Neural progenitor cell (in vitro differentiated cells): ENCODE measurements at regions not wholly inside any gene's neighbourhood (a gene's known extent, or its start where the extent isn't known, plus 50 kb on each side); places are given as distances from the start of the nearest gene placed in this dataset.
A peak's percentile ranks its signal among the peaks of the same experiment; 100 is the strongest.

Experiments
- DNase-seq: peaks from one replicate; pipeline ENCODE4 v3.0.0-alpha.2; 2016; ENCODE audit warnings: low spot score
- H2AFZ ChIP-seq: fragments of 200-600 bp; sonication (generic); replicated peaks from 2 replicates; pipeline ENCODE4 v1.6.1; 2016; ENCODE audit warnings: antibody characterized with exemption
- H3F3A ChIP-seq: fragments of 200-600 bp; sonication (generic); 2 replicates; pipeline ENCODE4 v1.6.1; 2016; ENCODE audit warnings: antibody characterized with exemption, low read depth
- H3K27ac ChIP-seq: fragments of 200-600 bp; sonication (generic); 2 replicates; pipeline ENCODE4 v1.5.1; 2016; ENCODE audit warnings: mild to moderate bottlenecking
- H3K27me3 ChIP-seq: fragments of 200-600 bp; sonication (generic); 2 replicates; pipeline ENCODE4 v1.6.1; 2016; ENCODE audit warnings: mild to moderate bottlenecking, moderate library complexity
- H3K36me3 ChIP-seq: fragments of 200-600 bp; sonication (generic); 2 replicates; pipeline ENCODE4 v1.5.1; 2016
- H3K4me1 ChIP-seq: fragments of 200-600 bp; sonication (generic); 2 replicates; pipeline ENCODE4 v1.6.1; 2016; ENCODE audit warnings: mixed run types
- H3K4me2 ChIP-seq: fragments of 200-600 bp; sonication (generic); 2 replicates; pipeline ENCODE4 v1.6.1; 2016
- H3K4me3 ChIP-seq: fragments of 200-600 bp; sonication (generic); 2 replicates; pipeline ENCODE4 v1.5.1; 2016
- H3K79me2 ChIP-seq: fragments of 200-600 bp; sonication (generic); 2 replicates; pipeline ENCODE4 v1.6.1; 2016; ENCODE audit warnings: low read depth
- H3K9ac ChIP-seq: fragments of 200-600 bp; sonication (generic); 2 replicates; pipeline ENCODE4 v1.6.1; 2016
- H3K9me3 ChIP-seq: fragments of 200-600 bp; sonication (generic); 2 replicates; pipeline ENCODE4 v1.5.1; 2016; ENCODE audit warnings: low read depth
- H4K20me1 ChIP-seq: fragments of 200-600 bp; sonication (generic); 2 replicates; pipeline ENCODE4 v1.6.1; 2016; ENCODE audit warnings: low read depth
- H3K27ac Mint-ChIP-seq: 3 replicates; pipeline ENCODE4 v1.8.0; 2021; ENCODE audit warnings: mixed read lengths
- H3K27me3 Mint-ChIP-seq: 2 replicates; pipeline ENCODE4 v1.8.0; 2022; ENCODE audit warnings: low read depth, mild to moderate bottlenecking, inconsistent platforms, moderate library complexity, mixed read lengths; ENCODE audit not compliant: insufficient read depth
- H3K36me3 Mint-ChIP-seq: 3 replicates; pipeline ENCODE4 v1.8.0; 2021; ENCODE audit warnings: mixed read lengths
- H3K4me1 Mint-ChIP-seq: 3 replicates; pipeline ENCODE4 v1.8.0; 2021; ENCODE audit warnings: mixed read lengths
- H3K4me3 Mint-ChIP-seq: 3 replicates; pipeline ENCODE4 v1.8.0; 2021; ENCODE audit warnings: mild to moderate bottlenecking, moderate library complexity, mixed read lengths
- H3K9me3 Mint-ChIP-seq: 3 replicates; pipeline ENCODE4 v1.8.0; 2020; ENCODE audit warnings: mixed read lengths
- EZH2 ChIP-seq: fragments of 200-600 bp; sonication (generic); IDR thresholded peaks from 2 replicates; pipeline ENCODE4 v1.6.1; 2017; ENCODE audit warnings: antibody characterized with exemption, mild to moderate bottlenecking, moderate library complexity
- EZH2phosphoT487 ChIP-seq: fragments of 200-600 bp; sonication (generic); IDR thresholded peaks from 2 replicates; pipeline ENCODE4 v1.6.1; 2017; ENCODE audit warnings: antibody characterized with exemption
- TF ChIP-seq, protein P1 (sequence below): fragments of 200-600 bp; sonication (generic); IDR thresholded peaks from 2 replicates; pipeline ENCODE4 v1.5.1; 2017; ENCODE audit warnings: antibody characterized with exemption, mild to moderate bottlenecking

DNA sequence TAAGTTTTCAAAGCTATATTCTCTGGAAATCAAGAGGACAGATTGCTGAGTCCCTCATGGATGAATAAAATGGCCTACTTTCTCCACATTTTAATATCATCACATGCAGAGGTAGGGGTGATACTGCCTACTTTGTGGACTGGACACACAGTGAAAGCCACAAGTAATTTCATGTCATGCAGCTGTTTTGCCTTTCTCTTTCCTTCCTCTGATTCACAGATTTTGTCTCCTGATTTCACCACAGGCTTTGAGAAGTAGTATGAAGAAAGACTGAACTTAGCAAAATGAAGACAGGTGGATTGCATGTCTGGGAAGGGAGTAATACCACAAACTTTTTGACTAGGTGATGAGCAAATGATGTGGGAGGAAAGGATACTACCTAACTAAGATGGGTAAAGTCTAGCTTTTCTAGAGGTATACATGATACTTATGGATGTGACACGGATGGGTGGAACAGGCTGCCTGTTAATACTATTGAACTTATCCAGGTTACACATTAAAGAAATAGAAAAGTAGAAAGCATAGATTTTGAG is 478.4 kb upstream of the GOT2 start:
- H3K36me3 Mint-ChIP-seq = no peaks in the 10 kb centered on the region
- peaks cover 9% of the 10 kb centered on the region for H3K9me3 Mint-ChIP-seq
- H3F3A ChIP-seq = peaks cover 15% of the 10 kb centered on the region
- H3K27ac ChIP-seq = no peak overlapping the region
- H3K4me1 Mint-ChIP-seq = peaks cover 24% of the 10 kb centered on the region
- no peak overlapping the region for H2AFZ ChIP-seq
- H3K36me3 ChIP-seq = no peaks in the 10 kb centered on the region
- H3K4me3 Mint-ChIP-seq = no peak overlapping the region
- no peak overlapping the region for H3K27ac Mint-ChIP-seq
- no peaks in the 10 kb centered on the region for H3K9me3 ChIP-seq
- peaks cover 7% of the 10 kb centered on the region for H4K20me1 ChIP-seq
- peaks cover 16% of the 10 kb centered on the region for H3K4me1 ChIP-seq
- H3K4me3 ChIP-seq = no peak overlapping the region
- peaks cover 14% of the 10 kb centered on the region for H3K27me3 Mint-ChIP-seq
- H3K27me3 ChIP-seq = no peaks in the 10 kb centered on the region
- TF ChIP-seq EZH2 (no peak), EZH2phosphoT487 (no peak)
- TF ChIP-seq, protein P1, sequence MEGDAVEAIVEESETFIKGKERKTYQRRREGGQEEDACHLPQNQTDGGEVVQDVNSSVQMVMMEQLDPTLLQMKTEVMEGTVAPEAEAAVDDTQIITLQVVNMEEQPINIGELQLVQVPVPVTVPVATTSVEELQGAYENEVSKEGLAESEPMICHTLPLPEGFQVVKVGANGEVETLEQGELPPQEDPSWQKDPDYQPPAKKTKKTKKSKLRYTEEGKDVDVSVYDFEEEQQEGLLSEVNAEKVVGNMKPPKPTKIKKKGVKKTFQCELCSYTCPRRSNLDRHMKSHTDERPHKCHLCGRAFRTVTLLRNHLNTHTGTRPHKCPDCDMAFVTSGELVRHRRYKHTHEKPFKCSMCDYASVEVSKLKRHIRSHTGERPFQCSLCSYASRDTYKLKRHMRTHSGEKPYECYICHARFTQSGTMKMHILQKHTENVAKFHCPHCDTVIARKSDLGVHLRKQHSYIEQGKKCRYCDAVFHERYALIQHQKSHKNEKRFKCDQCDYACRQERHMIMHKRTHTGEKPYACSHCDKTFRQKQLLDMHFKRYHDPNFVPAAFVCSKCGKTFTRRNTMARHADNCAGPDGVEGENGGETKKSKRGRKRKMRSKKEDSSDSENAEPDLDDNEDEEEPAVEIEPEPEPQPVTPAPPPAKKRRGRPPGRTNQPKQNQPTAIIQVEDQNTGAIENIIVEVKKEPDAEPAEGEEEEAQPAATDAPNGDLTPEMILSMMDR = no peak
- no peaks in the 10 kb centered on the region for H3K79me2 ChIP-seq
- no peak overlapping the region for H3K4me2 ChIP-seq
- no peak overlapping the region for H3K9ac ChIP-seq
- DNase-seq = no peak

DNA sequence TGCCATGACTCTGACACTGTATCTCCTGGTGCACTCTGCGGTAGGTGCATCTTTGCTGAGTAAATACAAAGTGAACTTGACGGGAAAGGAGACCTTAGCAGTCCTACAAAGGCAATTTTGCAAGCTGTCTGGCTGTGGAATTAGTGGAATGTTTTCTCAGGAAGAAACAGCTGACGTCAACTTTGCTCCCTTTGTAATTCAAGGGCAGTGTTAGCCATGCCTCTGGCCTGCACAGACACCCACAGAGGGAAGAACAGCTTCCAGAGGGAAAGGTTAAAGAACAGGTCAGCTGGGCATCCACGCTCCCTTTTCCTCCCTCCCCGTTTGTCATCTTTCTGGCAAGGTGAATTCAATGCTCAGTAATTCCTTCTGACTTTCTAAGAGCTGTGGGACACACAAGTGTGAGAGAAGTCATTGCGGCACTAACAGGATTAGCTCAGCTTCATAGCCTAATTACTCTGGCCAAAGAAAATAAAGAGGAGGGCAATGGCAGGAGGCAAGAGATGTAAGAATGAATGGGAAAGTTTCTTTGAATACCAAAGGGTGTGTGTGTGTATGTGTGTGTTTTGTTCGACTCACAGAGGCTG is 476.9 kb upstream of the GOT2 start:
- DNase-seq = peak; percentile 81
- no peak overlapping the region for H3K9ac ChIP-seq

DNA sequence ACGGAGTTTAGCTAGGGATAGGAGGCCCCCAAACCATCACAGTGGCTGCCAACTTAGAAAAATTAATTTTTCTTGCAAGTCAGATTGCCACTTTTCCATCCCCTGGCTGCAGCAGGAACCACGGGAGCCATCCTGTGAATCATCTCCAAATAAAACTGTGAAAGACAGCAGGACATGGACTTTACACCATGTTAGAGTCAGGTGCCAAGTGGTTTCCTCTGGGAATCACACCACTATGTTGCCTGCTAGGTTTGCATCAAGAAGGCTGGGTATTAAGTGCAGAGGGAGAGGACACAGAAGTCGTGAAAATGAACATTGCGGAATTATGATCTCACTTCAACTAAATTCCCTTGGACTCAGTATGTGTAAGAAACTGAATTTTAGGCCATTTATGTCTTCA is 471.3 kb upstream of the GOT2 start:
- Histone ChIP-seq H3K27ac (no peak overlapping the region), H3K9ac (no peak overlapping the region), H2AFZ (no peak overlapping the region), H3K36me3 (no peaks in the 10 kb centered on the region), H3F3A (peaks cover 8% of the 10 kb centered on the region), H3K4me2 (no peak overlapping the region), H3K27me3 (no peaks in the 10 kb centered on the region), H3K9me3 (no peaks in the 10 kb centered on the region), H3K4me3 (no peak overlapping the region), H4K20me1 (peaks cover 3% of the 10 kb centered on the region), H3K79me2 (no peaks in the 10 kb centered on the region), H3K4me1 (no peaks in the 10 kb centered on the region)
- H3K36me3 Mint-ChIP-seq = no peaks in the 10 kb centered on the region
- no peak overlapping the region for H3K4me3 Mint-ChIP-seq
- H3K27ac Mint-ChIP-seq = no peak overlapping the region
- peaks cover 17% of the 10 kb centered on the region for H3K27me3 Mint-ChIP-seq
- peaks cover 5% of the 10 kb centered on the region for H3K4me1 Mint-ChIP-seq
- DNase-seq = no peak
- TF ChIP-seq, protein P1 = no peak
- TF ChIP-seq EZH2 = no peak
- no peak for TF ChIP-seq EZH2phosphoT487
- peaks cover 4% of the 10 kb centered on the region for H3K9me3 Mint-ChIP-seq

More for the DNA sequence above, 476.9 kb upstream of the GOT2 start:
- Histone ChIP-seq H3K4me1 (peaks cover 16% of the 10 kb centered on the region), H3K36me3 (no peaks in the 10 kb centered on the region), H3K4me2 (peak overlapping the region; percentile 36), H3K27me3 (no peaks in the 10 kb centered on the region), H3K4me3 (no peak overlapping the region), H2AFZ (no peak overlapping the region), H3K9me3 (no peaks in the 10 kb centered on the region), H3F3A (peaks cover 15% of the 10 kb centered on the region), H3K27ac (no peak overlapping the region), H4K20me1 (peaks cover 7% of the 10 kb centered on the region), H3K79me2 (no peaks in the 10 kb centered on the region)
- Mint-ChIP-seq H3K4me1 (peaks cover 24% of the 10 kb centered on the region), H3K36me3 (no peaks in the 10 kb centered on the region), H3K4me3 (peak overlapping the region; percentile 25), H3K27me3 (peaks cover 18% of the 10 kb centered on the region), H3K9me3 (peaks cover 4% of the 10 kb centered on the region), H3K27ac (peak overlapping the region; percentile 69)
- no peak for TF ChIP-seq EZH2phosphoT487

DNA sequence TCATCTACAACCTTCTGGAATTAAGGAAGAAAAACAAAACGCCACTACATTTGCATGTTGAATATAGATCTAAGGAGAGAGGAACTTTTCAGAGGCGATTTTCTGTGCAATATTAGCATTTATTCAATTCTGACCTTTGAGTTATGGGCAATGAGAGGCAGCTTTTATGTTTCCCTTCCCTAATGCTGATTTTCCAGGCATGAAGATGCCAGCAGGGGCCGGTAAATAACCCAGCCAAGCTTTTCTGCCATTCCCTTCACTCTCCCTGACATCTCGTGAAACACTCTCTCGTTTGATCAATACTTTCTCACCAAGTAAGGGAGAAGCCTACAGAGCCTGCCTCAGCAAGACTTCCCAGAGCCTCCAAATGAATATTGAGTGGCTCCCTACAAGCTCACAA is 470.5 kb upstream of the GOT2 start:
- H2AFZ ChIP-seq = peak overlapping the region; percentile 40
- H3K27me3 Mint-ChIP-seq = peaks cover 15% of the 10 kb centered on the region
- no peaks in the 10 kb centered on the region for H4K20me1 ChIP-seq
- no peaks in the 10 kb centered on the region for H3K27me3 ChIP-seq
- no peaks in the 10 kb centered on the region for H3K79me2 ChIP-seq
- no peaks in the 10 kb centered on the region for H3K9me3 ChIP-seq
- peaks cover 2% of the 10 kb centered on the region for H3K4me1 Mint-ChIP-seq
- no peak overlapping the region for H3K9ac ChIP-seq
- H3K27ac ChIP-seq = no peak overlapping the region
- peaks cover 4% of the 10 kb centered on the region for H3K9me3 Mint-ChIP-seq
- no peak overlapping the region for H3K4me3 Mint-ChIP-seq
- no peak overlapping the region for H3K27ac Mint-ChIP-seq
- H3K36me3 ChIP-seq = no peaks in the 10 kb centered on the region
- no peak for TF ChIP-seq EZH2phosphoT487
- TF ChIP-seq, protein P1 = peak; percentile 6
- no peaks in the 10 kb centered on the region for H3F3A ChIP-seq
- H3K4me3 ChIP-seq = no peak overlapping the region
- no peak overlapping the region for H3K4me2 ChIP-seq
- DNase-seq = no peak
- no peaks in the 10 kb centered on the region for H3K4me1 ChIP-seq
- no peaks in the 10 kb centered on the region for H3K36me3 Mint-ChIP-seq
